AG04449 (cell line): ENCODE measurements at regions not wholly inside any gene's neighbourhood (a gene's known extent, or its start where the extent isn't known, plus 50 kb on each side); places are given as distances from the start of the nearest gene placed in this dataset.

ENCODE experiments used
- CTCF ChIA-PET: fragments of 350-600 bp; formaldehyde crosslinking; extraction: SDS; loops from one replicate; lab custom pipeline; 2021; ENCODE audit warnings: antibody characterized with exemption; lab: Yijun Ruan, JAX
- POLR2A ChIA-PET: fragments of 400-600, 350-600 bp; formaldehyde crosslinking; extraction: SDS; loops from one replicate; lab custom pipeline; 2020; ENCODE audit warnings: antibody characterized with exemption, inconsistent platforms; lab: Yijun Ruan, JAX
- DNase-seq: peaks from one replicate; pipeline ENCODE4 v3.0.0-alpha.2; 2010; ENCODE audit warnings: low read depth, low spot score
- H3K4me3 ChIP-seq: 2 replicates; pipeline ENCODE4 v1.5.1; 2011; ENCODE audit warnings: low read depth, mild to moderate bottlenecking, control low read depth, low read length
- TF ChIP-seq, protein P1 (sequence below): IDR thresholded peaks from one replicate; pipeline ENCODE4 v1.5.1; 2011; ENCODE audit warnings: mild to moderate bottlenecking, moderate library complexity, low read length, control low read depth, inconsistent platforms; ENCODE audit not compliant: insufficient read depth; ENCODE audit errors: missing control alignments

DNA sequence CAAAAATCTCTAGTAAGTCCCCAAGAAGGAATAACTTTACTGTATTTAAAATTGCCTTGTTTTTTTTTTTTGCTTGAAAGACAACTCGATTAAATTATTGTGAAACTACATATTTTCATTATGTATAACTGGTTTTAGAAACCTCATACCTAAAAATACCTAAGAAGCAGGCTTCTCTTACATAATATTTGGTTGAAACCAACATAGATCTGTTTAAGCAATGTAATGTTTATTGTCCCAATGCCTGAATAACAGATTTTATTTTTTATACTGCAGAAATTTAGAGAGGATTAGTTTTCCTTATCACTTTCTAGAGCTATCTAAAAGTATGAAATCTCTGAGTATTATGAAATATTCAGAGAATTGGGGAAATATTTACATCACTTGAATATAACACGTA lies 78.5 kb upstream of the CHRM3 start:
- DNase-seq, result no peak
- H3K4me3 ChIP-seq, result no peak overlapping the region
- CTCF ChIA-PET, result interaction anchor here (1.0 kb wide), 1 partner anchor 13 kb away, joined by 3 read pairs; no protein-coding TSS in a partner anchor
- TF ChIP-seq, protein P1, sequence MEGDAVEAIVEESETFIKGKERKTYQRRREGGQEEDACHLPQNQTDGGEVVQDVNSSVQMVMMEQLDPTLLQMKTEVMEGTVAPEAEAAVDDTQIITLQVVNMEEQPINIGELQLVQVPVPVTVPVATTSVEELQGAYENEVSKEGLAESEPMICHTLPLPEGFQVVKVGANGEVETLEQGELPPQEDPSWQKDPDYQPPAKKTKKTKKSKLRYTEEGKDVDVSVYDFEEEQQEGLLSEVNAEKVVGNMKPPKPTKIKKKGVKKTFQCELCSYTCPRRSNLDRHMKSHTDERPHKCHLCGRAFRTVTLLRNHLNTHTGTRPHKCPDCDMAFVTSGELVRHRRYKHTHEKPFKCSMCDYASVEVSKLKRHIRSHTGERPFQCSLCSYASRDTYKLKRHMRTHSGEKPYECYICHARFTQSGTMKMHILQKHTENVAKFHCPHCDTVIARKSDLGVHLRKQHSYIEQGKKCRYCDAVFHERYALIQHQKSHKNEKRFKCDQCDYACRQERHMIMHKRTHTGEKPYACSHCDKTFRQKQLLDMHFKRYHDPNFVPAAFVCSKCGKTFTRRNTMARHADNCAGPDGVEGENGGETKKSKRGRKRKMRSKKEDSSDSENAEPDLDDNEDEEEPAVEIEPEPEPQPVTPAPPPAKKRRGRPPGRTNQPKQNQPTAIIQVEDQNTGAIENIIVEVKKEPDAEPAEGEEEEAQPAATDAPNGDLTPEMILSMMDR, result no peak
- POLR2A ChIA-PET, result no interaction called here

DNA sequence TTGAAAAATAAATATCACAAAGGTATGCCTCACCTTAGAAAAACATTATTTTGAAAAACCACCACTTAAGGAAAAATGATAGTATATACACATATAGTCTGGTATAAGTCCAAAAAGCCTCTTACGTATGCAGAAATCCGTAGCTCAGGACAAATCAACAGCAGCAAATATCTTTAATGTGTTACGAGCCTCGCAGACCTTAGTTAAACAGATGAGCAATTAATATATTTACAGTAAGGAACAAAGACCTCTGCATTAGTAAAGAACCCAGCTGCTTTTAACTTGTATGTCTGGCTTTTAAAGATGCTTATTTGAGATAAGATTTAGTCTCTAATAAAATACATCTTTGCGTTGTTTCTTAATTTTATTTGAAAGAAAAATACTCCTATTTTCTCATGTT lies 79.9 kb upstream of the CHRM3 start:
- TF ChIP-seq, protein P1, result no peak
- DNase-seq, result no peak
- POLR2A ChIA-PET, result no interaction called here
- H3K4me3 ChIP-seq, result no peak overlapping the region
- CTCF ChIA-PET, result no interaction called here

DNA sequence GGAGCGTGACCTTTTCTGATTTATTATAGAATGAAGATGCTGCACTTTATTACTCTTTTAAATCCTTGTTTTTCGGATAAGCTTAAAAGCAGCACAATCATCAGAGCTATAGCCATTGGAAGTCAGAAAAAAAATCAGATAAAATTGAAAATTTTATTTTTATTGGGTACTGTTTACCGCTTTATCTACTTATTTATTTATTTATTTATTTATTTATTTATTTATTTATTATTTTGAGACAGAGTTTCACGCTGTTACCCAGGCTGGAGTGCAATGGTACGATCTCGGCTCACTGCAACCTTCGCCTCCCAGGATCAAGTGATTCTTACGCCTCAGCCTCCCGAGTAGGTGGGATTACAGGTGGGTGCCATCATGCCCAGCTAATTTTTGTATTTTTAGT lies 83.1 kb upstream of the CHRM3 start:
- H3K4me3 ChIP-seq, result no peak overlapping the region
- CTCF ChIA-PET, result no interaction called here
- TF ChIP-seq, protein P1, result no peak
- no peak for DNase-seq
- POLR2A ChIA-PET, result no interaction called here

DNA sequence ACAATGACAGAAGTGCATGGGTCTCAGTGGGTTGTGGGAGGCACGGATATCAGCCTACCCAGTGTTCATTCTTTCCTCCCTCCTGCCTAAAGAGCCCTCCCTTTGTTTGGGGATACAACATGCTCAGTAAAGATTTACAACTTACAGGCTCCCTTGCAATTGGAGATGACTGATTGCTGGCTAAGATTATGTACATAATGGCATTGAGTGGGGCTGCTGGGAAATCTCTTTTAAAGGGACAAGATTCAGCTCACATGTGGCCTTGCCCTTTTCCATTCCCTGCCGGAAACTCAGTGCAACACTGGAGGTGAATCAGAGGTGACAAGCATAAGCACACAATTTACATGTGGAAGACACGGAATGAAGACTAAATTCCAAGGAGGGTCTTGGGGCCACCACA lies 83.7 kb upstream of the CHRM3 start:
- POLR2A ChIA-PET, result no interaction called here
- CTCF ChIA-PET, result no interaction called here
- H3K4me3 ChIP-seq, result no peak overlapping the region
- TF ChIP-seq, protein P1, result no peak
- DNase-seq, result no peak

DNA sequence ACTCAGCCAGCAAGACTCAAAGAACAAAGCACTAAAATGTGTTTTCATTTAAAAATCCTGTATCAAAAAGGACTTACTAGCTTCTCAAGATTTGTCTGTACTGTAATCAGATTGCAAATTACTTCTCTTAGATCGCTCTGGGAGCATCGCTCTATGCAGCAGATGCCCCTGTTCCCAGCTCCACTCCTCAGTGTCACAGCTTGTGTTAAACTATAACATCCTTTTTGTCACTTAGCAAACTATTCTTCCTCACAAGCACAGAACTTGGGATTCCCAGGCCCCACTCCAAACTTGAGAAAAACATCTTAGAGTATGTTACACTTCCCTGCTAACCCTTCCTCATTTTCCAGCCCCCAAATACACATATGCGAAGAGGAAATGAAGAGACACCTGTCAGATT lies 85.1 kb upstream of the CHRM3 start:
- POLR2A ChIA-PET, result no interaction called here
- CTCF ChIA-PET, result no interaction called here
- DNase-seq, result no peak
- H3K4me3 ChIP-seq, result no peak overlapping the region
- TF ChIP-seq, protein P1, result no peak

DNA sequence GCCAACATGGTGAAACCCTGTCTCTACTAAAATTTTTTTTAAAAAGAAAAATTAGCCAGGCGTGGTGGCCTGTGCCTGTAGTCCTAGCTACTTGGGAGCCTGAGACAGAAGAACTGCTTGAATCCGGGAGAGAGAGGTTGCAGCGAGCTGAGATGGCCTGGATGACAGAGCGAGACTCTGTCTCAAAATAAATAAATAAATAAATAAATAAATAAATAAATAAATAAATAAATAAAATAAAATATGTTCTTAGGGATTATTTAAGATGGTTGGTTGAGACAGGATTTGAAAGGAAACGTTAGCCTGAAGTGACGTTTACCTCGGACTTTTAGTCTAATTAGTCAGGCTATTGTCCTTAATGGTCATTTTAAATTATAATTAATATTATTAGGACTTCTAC lies 88.5 kb upstream of the CHRM3 start:
- no peak for DNase-seq
- ChIA-PET POLR2A (no interaction called here), CTCF (no interaction called here)
- TF ChIP-seq, protein P1, result no peak
- H3K4me3 ChIP-seq, result no peak overlapping the region
